GM13976 (cell line): ENCODE measurements at regions not wholly inside any gene's neighbourhood (a gene's known extent, or its start where the extent isn't known, plus 50 kb on each side); places are given as distances from the start of the nearest gene placed in this dataset.

Experiments
- DNase-seq: peaks from one replicate; pipeline ENCODE4 v3.0.0; 2012; ENCODE audit warnings: low spot score
- in situ Hi-C: fragments of 300-500 bp; cut with MboI; formaldehyde crosslinking; loops from one replicate; pipeline ENCODE4 v1.12.0; 2022; ENCODE audit warnings: low sequenced_read_pairs, mixed read lengths, inconsistent platforms; ENCODE audit not compliant: unreplicated experiment
- TF ChIP-seq, protein P1 (sequence below): IDR thresholded peaks from 2 replicates; pipeline ENCODE4 v1.5.1; 2012; ENCODE audit warnings: borderline replicate concordance, mild to moderate bottlenecking; ENCODE audit not compliant: insufficient read depth; ENCODE audit errors: extremely low read depth, missing control alignments, control extremely low read depth

DNA sequence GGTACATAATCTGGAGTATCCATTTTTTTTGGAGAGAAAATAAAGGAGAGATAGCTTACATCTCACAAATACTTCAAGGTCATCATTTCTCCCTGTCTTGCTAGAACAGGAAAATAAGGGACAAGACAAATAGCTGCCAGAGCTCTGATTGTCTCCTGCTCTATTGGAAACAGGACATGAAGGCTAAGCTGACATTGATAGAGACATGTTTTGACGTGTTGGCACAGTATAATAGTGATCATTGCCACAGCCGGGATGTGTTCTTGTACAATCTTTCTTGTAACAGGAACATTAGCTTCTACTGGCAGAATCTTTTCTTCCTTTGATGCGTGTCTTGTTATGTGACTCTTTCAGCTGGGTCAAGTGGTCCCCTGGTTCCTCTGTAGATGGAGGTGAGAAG is 279.3 kb upstream of the MTPN start:
- in situ Hi-C loops: no loop called here
- DNase-seq: no peak
- TF ChIP-seq, protein P1, sequence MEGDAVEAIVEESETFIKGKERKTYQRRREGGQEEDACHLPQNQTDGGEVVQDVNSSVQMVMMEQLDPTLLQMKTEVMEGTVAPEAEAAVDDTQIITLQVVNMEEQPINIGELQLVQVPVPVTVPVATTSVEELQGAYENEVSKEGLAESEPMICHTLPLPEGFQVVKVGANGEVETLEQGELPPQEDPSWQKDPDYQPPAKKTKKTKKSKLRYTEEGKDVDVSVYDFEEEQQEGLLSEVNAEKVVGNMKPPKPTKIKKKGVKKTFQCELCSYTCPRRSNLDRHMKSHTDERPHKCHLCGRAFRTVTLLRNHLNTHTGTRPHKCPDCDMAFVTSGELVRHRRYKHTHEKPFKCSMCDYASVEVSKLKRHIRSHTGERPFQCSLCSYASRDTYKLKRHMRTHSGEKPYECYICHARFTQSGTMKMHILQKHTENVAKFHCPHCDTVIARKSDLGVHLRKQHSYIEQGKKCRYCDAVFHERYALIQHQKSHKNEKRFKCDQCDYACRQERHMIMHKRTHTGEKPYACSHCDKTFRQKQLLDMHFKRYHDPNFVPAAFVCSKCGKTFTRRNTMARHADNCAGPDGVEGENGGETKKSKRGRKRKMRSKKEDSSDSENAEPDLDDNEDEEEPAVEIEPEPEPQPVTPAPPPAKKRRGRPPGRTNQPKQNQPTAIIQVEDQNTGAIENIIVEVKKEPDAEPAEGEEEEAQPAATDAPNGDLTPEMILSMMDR: no peak

DNA sequence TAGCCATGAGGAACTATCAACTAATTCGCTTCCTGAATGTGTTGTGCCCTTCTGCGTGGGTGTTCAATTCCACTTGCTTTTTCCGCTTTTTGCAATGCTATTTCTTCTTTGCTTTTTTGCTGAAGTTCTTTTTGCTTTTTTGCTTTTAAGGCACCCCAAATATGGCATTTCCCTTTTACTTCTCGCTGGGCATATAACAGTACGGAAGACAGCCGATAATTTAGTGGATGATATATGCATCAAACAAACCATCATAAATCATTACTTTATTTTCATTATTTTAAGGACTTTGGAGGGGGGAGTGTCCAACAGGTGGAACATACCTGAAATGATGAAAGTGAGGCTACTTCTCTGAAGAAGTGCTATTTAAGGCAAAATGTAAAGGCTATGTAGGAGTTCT is 277.0 kb upstream of the MTPN start:
- in situ Hi-C loops: no loop called here
- no peak for DNase-seq
- TF ChIP-seq, protein P1: no peak

DNA sequence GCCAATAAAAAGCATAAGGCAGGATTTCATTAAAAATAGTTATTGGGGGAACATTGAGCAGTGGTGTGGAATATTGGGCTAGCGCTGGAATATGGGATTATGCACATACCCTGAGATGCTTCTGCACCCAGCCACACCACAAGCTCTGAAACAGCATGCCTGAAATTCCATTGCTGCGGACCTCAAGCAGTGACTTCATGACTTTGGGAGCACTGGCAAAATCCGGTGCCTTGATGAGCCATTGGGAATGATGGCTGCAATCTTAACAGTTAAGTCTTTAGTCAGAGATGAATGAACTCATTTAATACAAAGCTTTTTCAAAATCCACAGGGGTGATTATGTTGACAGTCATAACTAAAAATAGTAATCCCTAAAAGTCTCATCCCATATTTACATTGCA is 274.7 kb upstream of the MTPN start:
- TF ChIP-seq, protein P1: no peak
- in situ Hi-C loops: no loop called here
- DNase-seq: no peak

DNA sequence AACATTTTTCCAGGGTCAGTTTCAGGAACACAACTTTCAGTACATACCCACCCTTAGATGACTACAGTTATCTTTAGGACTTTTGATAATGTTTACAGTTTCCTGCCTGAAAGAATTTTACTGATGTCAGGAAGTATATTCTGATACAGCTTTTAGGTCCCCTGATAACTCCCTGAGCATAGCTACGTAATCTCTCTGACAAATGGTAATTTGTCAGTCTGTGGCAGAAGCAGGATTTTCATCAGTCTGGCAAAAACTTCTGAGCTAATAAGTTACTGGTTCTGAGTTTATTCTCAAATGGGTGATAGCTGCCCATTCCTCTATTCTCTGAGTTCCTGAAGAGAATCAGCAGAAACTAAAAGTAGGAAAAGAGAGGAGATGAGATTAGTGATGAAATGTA is 270.1 kb upstream of the MTPN start:
- in situ Hi-C loops: no loop called here
- DNase-seq: no peak
- TF ChIP-seq, protein P1: no peak

DNA sequence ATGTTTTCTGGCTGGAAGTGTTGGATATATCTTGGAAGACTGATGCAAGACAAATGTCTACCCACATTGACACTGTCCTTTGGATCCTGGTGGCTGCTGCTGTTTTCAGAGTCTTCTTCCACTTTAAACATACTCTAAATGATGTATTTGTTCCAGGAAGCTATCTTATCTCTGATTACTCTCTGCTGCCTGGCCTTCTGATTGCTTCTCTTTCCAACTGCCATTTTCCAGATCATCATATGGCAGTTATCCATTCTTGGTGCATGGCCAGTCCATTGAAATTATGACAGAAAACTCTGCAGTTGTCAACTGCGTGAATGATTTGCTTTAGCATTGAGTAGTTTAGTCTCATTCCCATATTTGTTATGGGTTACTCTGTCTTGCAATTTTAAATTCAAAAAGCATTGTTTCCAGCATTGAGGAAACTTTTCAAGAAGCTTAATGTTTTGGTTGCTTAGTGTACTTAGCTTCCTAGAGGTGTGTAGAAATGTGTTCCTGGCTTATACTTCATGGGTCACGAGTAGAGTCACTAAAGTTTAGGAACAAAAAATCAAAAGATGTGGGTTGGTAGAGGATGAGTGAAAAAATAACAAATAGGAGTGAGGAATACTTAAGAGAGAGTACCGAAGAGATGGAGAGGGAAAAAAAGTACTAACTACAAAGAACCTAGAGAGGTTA is 268.3 kb upstream of the MTPN start:
- in situ Hi-C loops: no loop called here
- TF ChIP-seq, protein P1: no peak
- no peak for DNase-seq

DNA sequence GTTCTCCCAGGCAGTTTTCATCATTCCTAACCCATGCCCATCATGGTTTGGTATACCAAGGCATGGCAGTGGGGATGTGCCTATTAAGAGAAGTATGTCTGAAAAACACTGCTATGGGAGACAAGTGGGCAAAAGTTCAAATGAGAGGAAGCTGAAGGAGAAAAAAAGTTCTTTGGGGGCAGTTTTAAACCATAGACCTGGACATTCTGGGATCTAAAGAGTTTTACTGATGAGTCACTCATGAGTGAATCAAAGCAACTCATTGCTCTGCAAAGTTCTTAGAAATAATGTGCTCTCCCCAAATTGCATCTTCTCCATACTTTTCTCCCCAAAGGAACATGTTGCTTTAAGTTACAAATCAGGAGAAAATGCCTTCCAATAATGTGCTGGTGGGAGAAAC is 256.9 kb upstream of the MTPN start:
- no peak for DNase-seq
- in situ Hi-C loops: no loop called here
- TF ChIP-seq, protein P1: no peak
